AML-193 (cell line): ENCODE measurements at regions not wholly inside any gene's neighbourhood (a gene's known extent, or its start where the extent isn't known, plus 50 kb on each side); places are given as distances from the start of the nearest gene placed in this dataset.
"Not testable (repeated sequence)": the region's sequence is repeated elsewhere in the genome, so short reads cannot be mapped to it uniquely, and the experiment has no call there.

Experiments used
- DNase-seq, 2 experiments: peaks; one replicate each; lab custom pipeline; 2025; lab: John Stamatoyannopoulos, UW

DNA sequence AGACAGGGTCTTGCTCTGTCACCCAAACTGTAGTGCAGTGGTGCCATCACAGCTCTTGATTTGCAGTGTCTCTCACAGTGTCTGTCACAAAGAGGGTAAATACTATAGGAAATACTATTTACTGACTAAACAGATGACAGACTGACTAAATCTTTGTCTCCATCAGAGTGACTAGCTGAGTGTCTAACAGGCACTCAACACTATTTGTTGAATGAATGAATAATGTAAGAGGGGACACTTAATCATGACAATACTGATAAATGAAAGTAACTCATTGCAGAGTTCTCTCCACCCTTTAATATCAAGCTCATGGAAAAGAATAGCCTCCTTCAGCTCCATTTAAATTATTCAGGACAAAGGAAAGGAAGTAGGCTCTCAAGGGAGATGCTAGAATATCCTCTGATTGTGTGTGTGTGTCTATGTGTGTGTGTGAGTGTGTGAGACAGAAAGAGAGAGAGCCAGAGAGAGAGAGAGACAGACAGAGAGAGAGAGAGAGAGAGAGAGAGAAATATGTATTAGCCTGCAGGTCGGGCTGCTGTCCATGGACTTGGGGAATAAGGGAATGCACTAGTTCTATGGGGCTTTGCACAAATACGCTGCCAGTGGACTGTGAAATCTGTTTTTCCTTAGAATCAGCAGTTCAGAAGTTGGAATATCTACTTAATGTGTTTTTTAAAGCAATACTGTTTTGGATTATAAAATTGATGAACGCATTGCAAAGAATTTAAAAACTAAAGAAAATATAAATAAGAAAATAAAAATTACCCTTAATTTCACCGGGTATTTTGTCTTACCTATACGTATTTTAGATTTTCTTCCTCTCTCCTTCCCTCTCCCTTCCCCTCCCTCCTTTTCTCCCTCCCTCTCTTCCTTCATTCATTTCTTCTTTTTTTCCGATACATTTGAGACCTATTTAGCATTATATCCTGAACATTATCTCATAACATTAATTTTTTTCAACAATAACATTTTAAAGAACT, 132.9 kb upstream of the LRIG1 start:
- DNase-seq, result no peak

DNA sequence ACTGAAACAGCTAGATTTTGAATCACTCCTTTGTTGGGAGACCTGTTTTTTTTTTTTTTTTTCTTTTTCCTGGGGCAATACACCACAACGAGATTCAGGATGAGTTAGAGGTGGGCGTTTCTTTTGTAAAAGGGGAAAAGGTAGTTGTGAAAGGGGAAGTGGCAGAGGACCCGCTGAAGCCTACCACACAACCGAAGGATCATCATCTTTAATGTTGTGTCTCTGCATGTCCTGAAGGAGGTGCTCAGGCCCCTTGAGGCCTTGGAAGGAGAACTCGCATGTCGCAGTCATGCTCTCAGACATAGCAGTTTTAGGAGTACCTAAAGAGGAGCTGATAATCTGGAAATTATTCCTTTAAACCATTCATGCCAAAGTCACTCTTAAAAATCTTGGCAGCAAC, 137.9 kb upstream of the LRIG1 start:
- DNase-seq, result no peak

GRCh38 chr3:66639809-66640356, 139.1 kb upstream of the LRIG1 start:
- DNase-seq, result no peak

- DNase-seq, result no peak
These were observed 141.2 kb upstream of the LRIG1 start for GRCh38 chr3:66642019-66642418.

DNA sequence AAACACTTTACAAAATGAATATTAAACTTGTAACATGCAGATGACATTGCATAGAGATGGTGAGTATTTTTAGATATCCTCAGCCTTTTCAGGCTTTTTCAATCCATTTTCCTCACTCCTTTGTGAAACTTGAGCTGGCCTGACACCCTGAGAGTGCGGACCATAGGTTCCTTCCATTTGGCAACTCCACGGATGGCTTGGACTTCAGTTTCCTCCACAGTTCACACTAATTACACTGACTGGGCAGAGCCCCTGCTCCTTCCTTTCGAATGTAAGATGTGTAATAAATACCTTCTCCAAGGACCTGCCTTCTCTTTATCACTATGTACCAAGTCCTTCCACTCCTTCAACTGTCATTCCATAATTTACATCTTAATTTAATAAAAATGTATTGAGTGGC, 141.7 kb upstream of the LRIG1 start:
- DNase-seq, result no peak

GRCh38 chr3:66644549-66644948, 143.7 kb upstream of the LRIG1 start:
- DNase-seq, result no peak

- no peak for DNase-seq
These were observed 148.2 kb upstream of the LRIG1 start for GRCh38 chr3:66648975-66649374.

GRCh38 chr3:66651520-66651919, 150.7 kb upstream of the LRIG1 start:
- DNase-seq, result not testable (repeated sequence)

DNA sequence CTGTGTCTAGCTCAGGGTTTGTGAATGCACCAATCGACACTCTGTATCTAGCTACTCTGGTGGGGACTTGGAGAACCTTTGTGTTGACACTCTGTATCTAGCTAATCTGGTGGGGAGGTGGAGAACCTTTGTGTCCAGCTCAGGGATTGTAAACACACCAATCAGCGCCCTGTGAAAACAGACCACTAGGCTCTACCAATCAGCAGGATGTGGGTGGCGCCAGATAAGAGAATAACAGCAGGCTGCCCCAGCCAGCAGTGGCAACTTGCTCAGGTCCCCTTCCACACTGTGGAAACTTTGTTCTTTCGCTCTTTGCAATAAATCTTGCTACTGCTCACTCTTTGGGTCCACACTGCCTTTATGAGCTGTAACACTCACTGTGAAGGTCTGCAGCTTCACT, 151.3 kb upstream of the LRIG1 start:
- not testable (repeated sequence) for DNase-seq

DNA sequence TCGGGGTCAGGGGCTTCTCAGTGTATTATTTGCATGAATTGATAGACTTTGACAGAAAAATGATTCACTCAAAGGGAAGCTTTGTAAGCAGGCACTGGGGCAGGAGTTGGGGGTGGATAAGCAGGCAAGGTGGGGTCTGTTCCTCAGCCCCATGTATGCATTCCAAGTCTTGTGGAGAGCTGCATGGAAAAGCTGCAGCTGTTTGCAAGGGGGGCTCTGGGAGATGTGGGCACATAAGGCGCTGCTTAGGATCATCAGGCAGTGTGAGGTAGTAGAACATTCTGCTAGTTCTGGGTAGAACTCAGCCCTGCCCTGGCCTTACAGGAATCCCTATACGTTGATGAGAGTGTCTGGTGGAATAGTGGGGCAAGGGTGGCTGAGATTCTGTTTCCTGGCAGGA, 154.2 kb upstream of the LRIG1 start:
- DNase-seq, result no peak

GRCh38 chr3:66655671-66656070, 154.8 kb upstream of the LRIG1 start:
- no peak for DNase-seq

- DNase-seq, result no peak
These were observed 155.8 kb upstream of the LRIG1 start for GRCh38 chr3:66656609-66657008.

DNA sequence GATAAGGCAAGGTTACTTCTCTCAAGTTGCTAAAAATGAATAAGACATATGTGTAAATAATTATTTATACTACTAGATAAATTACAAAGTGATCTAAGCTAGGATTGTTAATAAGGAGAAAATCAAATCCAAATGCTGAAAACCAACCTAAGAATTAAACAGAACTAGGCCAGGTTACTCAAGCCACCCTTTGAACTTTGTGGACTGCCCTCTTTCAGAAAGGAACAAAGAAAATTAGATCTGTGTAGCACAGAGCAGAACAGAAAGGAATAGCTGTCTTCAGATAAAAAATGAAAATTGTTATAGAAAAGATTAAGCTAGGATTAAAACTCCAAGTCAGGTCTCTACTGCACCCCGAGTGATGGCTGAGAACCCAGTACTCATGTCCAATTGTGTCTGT, 158.2 kb upstream of the LRIG1 start:
- no peak for DNase-seq

DNA sequence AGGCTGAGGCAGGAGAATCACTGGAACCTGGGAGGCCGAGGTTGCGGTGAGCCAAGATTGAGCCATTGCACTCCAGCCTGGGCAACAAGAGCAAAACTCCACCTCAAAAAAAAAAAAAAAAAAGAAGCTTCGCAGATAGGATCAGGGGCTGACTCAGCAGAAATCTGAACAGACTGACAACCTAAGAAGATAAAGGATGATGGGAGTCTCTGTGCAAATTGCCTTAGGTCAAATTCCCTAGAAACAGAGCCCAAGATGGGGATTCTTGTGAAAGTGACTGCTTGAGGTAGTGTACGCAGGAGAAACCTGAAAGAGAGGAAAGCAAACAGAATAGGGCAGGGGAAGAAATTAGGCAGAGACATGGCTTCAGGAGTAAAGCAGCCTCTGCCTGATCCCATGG, 160.8 kb upstream of the LRIG1 start:
- no peak for DNase-seq

DNA sequence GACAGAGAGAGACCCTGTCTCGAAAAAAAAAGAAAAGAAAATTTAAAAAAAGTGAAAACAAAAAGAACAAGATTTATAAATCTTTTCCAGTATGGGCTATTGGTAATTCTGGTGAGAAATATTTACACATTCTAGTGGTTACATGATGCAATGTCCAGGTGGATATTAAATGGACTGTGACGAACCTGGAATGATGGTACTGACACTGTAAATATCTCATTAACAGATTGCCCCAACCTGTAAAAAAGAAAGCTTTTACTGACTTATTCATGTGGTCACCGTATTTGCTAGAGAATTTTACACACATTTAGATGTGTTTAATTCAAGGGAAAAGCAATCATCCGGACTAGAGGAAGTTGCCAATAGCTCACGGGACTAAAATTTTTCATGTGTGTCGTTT, 162.1 kb upstream of the LRIG1 start:
- DNase-seq, result no peak

GRCh38 chr3:66665021-66665695, 164.3 kb upstream of the LRIG1 start:
- DNase-seq, result no peak

DNA sequence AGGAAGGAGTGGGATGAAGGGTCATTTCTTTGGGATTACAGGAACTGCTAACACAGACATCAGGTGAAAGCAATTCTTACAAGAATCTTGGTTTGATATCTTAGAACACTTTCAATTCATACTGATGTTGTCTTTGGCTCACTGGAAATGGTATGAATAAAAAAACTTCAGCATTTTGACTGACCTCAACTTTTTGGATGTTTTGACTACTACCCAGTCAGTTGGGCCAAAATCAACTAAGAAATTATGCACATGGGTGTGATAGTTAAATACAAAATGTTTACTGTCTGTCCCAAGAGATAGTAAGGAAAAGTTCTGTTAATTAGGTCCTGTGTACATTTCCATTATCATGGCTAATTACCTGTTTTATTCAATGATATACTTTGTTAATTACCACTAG, 165.5 kb upstream of the LRIG1 start:
- no peak for DNase-seq

- no peak for DNase-seq
These were observed 166.4 kb upstream of the LRIG1 start for GRCh38 chr3:66667263-66667662.

DNA sequence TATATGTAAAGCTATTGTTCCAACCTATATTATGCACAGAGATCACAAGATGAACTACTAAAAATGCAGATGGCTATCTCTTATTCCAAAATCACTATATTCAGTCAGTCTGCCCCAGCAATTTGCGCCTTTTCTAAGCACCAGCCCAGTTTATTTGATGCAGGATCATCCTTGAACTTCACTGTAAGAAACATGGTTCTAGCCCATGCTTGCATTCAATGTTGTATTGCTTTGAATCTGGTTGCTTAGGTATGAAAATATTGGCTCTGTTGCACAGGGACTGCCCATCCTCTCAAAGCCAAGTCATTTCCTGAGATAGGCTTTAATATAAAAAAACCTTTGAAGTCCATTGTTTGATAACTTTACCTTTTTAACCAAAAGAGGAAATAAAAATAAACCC, 170.5 kb upstream of the LRIG1 start:
- no peak for DNase-seq

DNA sequence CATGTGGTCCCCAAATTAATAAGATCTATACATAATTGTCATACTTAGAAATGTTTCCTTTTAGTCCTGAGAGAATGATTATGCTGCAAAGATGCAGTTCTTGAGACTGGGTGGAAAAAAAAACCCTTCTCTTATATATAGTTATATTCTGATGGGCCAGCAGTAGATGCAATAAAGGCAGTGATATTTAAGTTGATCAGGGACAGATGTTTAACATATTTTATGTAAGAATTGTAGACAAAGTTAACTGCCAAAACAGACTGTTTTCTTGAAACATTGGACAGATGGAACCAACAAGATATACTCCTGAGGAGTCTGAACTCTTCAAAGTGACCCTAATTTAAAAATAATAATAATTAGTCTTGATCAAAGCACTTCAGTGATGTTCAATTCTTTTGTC, 172.0 kb upstream of the LRIG1 start:
- no peak for DNase-seq

DNA sequence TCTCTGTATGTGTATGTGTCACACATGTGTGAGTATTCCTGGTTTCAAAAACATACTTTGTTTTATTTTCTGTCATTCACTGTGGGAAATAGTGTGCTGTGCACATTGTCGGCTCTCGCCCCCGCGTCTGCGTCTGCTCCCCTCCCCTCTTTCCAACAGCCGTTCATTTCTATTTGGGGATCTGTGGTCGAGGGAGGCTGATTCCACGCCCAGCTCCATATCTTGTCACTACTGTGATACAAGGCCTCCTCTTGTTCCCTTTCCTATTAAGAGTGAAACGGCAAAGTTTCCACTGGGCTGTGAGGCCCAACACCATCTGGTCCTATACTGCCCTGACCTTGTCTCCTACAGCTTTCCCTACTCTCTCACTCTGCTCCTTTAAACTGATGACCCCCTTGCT, 172.5 kb upstream of the LRIG1 start:
- DNase-seq, result no peak

GRCh38 chr3:66675366-66675765, 174.5 kb upstream of the LRIG1 start:
- no peak for DNase-seq
